ENCODE measurements at regions not wholly inside any gene's neighbourhood (a gene's known extent, or its start where the extent isn't known, plus 50 kb on each side); places are given as distances from the start of the nearest gene placed in this dataset.
A peak's percentile ranks its signal among the peaks of the same experiment; 100 is the strongest.
"Not testable (repeated sequence)": the region's sequence is repeated elsewhere in the genome, so short reads cannot be mapped to it uniquely, and the experiment has no call there.

DNA sequence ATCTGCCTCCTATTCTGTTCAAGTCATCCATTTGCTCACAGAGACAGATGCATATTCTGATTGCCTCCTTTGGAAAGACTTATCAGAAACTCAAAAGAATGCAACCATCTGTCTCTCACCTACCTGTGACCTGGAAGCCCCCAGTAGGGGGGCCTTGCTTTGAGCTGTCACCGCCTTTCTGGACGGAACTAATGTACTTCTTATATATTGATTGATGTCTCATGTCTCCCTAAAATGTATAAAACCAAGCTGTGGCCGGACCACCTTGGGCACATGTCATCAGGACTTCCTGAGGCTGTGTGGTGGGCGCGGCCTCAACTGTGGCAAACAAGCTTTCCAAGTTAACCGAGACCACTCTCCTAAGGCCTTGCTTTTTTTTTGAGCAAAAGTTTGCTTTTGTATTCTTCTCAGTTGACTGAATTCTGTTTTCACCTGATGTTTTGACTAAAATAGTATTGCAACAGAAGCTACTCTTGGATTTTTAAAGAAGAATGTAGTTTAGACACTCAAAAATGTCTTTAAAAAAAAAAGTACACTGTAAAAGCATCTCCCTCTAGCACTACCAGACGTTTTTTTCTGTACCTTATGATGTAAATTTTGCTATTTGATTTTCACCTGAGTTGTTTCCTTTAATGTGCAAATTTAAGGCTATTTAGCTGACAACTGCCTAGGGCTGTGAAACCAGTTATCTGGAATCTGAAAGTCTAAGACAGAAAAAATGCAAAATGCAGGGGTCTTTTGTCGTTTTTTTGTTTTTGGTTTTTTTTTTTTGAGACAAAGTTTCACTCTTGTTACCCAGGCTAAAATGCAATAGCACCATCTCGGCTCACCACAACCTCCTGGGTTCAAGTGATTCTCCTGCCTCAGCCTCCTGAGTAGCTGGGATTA, 298.8 kb upstream of the SGCG start:
- not testable (repeated sequence) for DNase-seq (ENCODE audit: low read depth in 2 of 2)

DNA sequence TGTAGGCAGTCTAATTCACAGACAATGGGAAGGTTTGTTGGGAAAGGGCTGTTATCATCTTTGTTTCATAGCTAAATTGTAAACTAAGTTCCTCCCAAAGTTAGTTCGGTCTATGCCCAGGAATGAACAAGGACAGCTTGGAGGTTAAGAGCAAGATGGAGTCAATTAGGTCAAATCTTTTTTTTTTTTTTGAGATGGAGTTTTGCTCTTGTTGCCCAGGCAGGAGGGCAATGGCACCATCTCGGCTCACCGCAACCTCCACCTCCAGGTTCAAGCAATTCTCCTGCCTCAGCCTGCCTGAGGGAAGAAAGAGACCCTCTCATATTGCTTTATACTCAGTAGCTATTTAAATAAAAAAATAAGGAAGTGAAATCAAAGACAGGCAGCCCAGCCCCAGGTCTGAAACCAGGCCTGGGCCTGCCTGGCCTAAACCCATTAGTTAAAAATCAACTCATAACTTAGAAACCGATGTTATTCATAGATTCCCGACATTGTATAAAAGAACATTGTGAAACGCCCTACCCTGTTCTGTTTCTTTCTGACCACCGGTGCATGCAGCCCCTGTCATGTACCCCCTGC, 297.4 kb upstream of the SGCG start:
- DNase-seq (ENCODE audit: low read depth in 2 of 2) = no peak

DNA sequence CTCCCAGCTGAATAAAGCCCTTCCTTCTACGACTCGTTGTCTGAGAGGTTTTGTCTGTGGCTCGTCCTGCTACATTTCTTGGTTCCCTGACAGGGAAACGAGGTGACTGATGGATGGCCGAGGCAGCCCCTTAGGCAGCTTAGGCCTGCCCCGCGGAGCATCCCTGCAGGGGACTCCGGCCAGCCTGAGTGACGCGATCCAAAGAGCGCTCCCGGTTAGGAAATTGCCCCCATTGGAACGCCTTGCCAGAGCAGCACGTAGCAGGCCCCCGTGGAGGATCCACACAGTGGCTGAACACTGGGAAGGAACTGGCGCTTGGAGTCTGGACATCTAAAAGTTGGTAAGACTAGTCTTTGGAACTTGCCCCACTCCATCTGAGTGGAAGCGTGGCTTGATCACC, 296.8 kb upstream of the SGCG start:
- no peak for DNase-seq (ENCODE audit: low read depth in 2 of 2)

DNA sequence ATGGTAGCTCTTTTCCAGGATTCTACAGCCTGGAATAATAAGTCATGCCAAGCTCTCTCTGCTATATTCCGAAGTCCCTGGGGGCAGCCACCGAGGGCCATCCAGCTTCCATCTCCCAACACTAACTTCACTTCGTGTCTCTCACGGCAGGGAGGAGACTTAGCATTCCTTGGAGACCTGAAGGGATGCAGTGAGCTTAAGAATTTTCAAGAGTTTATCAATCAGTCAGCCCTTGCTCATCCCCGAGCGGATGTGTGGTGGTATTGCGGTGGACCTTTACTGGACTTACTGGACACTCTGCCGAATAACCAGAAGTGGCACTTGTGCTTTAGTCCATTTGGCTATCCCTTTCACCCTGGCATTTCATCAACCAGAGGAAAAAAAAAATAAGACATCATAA, 294.7 kb upstream of the SGCG start:
- DNase-seq (ENCODE audit: low read depth in 2 of 2) = not testable (repeated sequence)

DNA sequence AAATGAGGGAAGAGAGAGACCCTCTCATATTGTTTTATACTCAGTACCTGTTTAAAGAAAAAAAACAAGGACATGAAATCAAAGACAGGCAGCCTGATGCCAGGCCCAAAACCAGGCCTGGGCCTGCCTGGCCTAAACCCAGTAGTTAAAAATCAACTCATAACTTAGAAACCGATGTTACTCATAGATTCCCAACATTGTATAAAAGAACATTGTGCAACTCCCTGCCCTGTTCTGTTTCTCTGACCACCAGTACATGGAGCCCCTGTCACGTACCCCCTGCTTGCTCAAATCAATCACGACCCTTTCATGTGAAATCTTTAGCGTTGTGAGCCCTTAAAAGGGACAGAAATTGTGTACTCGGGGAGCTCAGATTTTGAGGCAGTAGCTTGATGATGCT, 291.4 kb upstream of the SGCG start:
- not testable (repeated sequence) for DNase-seq (ENCODE audit: low read depth in 2 of 2)

DNA sequence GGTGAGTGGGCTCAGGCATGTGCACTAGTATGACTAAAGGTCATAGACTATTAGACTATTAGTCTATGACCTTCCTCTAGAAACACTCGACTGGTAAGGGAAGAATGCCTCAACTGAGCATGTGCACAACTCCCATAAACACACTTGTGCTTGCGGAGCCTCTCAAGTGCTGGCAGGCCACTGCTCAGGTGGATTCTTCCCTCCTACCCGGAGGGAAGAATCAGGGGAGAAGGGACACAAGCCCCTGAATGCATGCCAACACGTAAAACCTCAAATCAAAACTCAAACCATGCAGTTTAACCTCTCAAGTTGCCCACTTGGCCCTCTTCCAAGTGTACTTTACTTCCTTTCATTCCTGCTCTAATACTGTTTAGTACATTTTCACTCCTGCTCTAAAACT, 287.6 kb upstream of the SGCG start:
- DNase-seq (ENCODE audit: low read depth in 2 of 2) = no peak

DNA sequence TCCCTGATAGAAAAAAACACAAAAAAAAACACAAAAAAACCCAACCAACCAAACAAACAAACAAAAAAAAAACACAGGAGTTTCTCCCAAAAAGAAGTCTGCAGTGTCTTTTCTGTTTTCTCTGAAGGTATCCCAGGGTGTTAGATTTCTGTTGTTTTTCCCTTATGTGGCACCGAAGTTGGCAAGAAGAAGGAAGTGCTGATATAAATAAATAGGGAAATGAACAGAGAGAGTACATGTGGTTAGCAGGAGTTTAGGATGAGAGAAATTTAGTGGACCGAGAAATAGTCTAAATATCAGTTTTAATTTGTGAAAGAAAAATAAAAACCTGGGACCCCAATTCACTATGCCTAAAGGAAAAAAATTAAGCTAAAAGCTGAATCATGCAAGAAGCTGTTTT, 287.0 kb upstream of the SGCG start:
- no peak for DNase-seq (ENCODE audit: low read depth in 2 of 2)

DNA sequence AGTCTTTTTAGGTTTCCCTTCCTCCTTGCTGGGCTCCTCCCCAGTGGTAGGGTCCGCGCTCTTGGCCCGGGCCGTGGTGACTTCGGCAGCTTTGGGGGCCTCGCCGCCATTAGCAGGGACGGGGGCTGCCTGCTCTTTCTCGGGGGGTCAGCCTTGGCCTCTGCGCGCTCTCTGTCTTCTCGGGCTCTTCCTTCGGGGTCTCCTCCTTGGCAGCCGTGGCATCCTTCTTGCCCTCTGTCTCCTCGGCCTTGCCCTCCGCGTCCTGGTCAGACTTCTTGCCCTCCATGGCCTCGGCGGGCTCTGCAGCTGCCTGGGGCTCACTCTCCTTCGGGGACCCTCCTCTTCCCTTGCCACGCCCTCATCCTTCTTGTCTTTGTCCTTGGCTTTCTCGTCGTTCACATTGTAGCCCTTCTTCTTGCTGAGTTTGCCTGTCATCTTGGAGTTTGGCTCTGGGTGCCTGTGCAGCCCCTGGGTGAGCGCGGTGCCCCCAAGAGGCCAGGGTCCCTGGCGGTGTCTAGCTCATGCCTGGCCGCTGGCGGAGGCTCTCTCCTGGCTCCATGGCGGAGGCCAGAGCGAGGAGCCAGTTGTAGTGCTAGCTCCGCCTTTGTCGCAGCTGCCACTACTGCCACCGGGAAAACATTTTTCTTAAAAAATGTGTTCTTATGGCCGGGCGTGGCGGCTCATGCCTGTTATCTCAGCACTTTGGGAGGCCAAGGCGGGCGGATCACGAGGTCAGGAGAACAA, 283.0 kb upstream of the SGCG start:
- no peak for DNase-seq (ENCODE audit: low read depth in 2 of 2)

DNA sequence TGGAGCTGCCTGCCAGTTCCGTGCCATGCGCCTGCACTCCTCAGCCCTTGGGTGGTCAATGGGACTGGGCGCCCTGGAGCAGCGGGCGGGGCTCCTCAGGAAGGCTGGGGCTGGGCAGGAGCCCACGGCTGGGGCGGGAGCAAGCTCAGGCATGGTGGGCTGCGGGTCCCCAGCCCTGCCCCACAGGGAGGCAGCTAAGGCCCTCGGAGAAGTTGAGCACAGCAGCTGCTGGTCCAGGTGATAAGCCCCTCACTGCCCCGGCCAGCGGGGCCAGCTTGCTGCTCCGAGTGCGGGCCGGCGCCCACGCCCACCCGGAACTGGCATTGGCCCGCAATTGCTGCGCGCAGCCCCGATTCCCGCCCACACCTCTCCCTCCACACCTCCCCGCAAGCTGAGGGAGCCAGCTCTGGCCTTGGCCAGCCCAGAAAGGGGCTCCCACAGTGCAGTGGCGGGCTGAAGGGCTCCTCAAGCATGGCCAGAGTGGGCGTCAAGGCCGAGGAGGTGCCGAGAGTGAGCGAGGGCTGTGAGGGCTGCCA, 280.3 kb upstream of the SGCG start:
- DNase-seq (ENCODE audit: low read depth in 2 of 2) = not testable (repeated sequence)

DNA sequence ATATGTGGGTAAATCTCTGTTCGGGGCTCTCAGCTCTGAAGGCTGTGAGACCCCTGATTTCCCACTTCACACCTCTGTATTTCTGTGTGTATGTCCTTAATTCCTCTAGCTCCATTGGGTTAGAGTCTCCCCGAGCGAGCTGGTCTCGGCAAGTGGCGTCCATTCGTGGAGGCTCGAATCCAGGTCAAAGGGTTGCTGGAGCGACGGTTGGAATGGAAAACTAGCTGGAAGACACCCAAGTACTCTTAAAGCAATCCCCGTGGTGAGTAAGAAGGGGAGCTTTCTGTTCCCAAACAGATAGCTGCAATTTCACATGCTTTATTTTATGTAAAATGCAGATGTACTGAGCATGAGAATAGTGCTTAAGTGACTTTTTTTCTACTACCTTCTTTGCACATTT, 277.5 kb upstream of the SGCG start:
- no peak for DNase-seq (ENCODE audit: low read depth in 2 of 2)

DNA sequence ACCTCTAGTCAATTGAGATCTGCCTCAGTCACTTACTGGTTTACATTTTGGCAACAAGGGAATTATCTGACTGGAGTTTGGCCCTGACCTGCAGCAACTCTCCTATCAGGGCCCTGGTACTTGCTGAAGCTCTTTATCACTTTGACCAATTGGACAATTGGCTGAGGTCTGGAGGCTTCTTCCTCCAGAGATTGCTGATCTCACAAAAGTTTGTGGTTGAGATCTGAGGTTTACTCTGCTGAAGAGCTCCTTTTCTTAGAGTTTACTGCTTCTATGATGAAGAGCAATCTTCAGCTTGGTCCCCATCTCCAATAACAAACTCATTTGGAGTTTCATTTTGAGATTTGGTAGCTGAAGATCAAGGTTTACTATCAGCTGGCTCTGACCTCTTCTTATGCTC, 276.9 kb upstream of the SGCG start:
- no peak for DNase-seq (ENCODE audit: low read depth in 2 of 2)

DNA sequence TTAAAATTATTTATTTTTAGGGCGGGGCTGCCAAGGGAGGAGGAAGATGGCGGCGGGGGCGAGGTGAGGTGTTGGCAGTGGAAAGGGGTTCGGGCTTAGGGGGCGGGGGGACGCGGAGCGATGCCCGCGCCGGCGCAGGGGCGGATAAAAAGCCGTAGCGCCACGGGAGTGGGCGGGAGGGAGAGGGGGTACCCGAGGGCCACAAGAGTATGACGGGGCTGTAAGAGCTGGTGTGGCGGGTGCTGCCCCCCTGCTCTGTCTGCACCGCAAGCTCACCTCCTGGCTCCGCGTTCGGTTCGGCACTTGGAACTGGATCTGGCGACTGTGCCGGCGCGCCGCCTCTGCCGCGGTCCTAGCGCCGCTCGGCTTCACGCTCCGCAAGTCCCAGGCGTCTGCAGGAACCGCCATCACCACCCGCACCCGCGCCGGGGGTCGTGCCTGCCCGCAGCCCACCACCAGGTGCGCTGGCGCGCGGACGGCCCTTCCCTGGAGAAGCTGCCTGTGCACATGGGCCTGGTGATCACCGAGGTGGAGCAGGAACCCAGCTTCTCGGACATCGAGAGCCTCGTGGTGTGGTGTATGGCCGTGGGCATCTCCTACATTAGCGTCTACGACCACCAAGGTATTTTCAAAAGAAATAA, 265.2 kb upstream of the SGCG start:
- DNase-seq (ENCODE audit: low read depth in 2 of 2) = peak; percentile 0 to 16

DNA sequence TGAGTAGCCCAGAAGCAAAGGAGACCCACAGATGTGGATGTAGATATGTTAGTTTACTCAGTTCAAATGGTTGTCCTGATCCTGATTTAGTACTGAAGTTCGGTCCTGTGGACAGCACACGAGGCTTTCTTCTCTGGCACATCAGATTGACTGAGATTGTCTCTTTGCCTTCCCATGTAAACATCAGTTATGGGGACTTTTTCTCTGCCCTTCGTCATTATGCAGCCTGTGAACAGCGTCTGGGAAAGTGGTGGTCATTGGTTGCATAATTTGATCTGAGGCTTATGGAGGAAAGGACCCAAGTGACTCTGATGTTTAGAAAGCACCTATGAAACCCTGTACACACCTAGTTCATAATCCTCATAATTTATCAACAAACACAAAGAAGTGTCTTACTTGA, 264.5 kb upstream of the SGCG start:
- not testable (repeated sequence) for DNase-seq (ENCODE audit: low read depth in 2 of 2)

DNA sequence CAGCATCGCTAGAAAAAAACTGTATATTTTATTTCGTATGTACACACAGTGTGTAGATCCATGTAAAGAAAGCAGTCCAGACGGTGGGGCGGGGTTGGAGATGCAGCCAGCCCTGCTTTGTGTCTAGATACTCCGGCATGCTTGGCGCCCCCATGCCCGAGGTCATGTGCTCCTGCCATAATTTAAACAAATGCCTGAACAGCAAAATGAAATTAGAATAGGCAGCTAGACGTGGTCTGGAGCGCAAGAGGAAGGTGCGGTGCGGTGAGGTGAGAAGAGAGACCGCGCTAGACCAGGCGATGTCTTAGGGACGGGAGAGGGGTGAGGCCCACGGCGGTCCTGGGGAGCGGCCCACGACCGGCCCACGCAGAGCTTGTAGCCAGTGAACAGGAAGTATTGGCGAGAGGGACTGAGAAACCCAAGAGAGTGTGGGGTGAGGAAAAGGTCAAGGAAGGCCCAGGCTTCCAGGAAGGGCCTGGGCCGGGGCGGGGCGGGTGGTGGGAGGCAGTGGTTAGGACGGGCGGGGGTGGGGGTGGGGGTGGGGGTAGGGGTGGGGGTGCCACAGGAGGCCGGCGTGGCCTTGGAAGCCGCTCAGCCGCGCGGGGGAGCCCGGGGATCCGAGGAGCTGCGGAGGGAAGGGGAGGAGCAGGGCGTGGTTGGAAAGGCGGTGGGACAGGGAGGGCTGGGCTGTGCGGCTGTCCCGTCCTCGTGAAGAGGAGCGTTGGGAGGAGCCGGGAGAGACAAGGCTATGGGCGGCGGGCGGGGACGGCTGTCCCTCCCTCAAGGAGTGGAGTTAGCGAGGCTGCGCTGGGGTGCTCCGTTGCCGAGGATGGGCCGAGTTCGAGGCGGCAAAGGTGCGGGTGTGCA, 254.7 kb upstream of the SGCG start:
- DNase-seq (ENCODE audit: low read depth in 2 of 2) = no peak

DNA sequence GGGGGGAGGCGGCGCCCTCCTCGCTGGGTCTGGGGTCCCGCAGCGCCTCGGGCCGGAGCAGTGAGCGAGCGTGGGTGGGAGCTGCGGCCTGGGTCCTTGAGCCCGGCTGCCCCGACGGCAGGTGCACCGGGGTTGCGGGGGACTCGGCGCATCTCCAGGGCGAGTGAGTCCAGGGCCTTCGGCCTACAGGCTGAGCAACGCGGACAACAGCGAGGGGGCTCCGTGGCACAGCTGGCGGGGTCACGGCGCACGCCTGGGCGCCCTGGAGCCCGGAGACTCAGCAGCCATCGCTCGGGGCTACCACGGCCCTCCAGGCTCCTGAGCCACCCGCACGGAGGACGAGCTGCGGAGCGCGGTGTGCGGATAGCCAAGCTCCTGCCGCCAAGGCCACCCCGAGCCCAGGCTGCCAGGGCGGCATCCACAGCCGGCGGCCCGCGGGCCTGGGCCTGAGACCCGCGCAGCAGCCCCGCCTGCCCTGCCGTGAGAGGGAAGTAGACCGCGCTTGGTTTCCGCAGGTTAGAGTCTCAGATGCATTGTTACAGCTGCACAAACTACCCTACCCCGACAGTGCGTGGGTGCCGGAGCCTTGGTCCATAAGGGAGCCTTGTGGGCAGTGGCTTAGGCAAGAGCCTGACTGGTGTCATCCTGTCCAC, 253.9 kb upstream of the SGCG start:
- DNase-seq (ENCODE audit: low read depth in 2 of 2) = no peak

DNA sequence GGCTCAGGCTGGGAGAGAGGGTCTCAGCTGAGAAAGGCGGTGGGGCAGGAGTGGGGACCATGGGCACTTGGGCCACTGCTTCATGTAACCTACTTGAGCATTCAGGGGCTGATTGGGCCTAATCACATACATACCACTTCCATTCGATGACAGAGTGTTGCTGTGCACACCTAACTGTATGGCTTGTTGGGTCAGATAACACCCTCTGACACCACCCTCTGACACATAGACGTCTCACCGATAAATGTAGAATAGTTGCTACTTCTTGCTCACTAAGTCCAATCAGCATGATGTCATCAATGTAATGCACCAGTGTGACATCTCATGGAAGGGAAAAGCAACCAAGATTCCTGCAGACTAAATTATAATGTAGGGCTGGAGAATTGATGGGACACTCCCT, 252.9 kb upstream of the SGCG start:
- not testable (repeated sequence) for DNase-seq (ENCODE audit: low read depth in 2 of 2)

DNA sequence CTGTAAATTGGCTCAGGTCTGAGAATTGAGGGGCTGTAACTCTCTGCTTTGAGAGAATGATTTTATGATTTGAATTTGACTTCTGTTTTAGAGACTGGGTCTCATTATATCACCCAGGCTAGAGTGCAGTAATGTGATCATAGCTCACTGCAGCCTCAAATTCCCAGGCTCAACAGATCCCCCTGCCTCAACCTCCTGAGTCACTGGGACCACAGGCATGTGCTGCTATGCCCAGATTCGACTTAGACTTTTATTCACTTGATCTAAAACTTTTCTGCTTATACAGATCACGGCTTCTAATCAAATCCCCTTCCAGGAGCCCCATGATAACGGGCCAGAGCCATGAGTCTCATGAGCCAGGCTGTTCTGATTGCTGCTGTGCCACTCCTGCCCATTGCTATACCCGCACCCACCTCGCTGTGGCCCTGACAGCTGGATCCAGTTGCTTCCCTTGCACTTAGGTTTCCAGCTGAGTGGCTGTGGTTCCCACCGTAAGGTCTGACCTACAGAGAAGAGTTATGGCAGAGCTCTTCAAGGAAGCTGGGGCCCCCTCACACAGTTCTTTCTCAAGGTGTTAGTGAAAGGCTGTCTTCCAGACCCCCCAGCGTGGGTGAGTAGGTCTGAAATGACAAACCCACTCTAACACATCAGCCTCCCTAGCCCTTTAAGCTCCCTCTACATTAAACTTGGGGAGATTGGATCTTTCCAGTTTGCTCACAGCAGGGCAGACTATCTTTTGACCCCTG, 251.2 kb upstream of the SGCG start:
- no peak for DNase-seq (ENCODE audit: low read depth in 2 of 2)

DNA sequence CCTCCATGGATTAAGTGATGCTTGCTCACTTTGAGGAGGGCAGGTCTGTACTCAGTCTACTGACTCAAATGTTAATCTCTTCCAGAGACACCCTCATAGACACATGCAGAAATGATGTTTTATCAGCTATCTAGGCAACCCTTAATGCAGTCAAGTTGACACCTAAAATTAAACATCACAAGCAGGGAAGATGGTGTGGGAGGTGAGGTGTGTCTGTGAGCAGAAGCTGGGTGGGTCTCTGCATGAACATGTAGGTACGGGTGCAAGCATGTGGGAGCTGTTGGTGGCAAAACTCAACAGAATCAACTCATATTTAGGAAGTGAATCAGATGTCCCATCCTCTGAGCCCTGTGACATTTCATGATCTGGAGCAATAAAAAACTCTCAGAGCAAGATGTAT, 249.2 kb upstream of the SGCG start:
- no peak for DNase-seq (ENCODE audit: low read depth in 2 of 2)

DNA sequence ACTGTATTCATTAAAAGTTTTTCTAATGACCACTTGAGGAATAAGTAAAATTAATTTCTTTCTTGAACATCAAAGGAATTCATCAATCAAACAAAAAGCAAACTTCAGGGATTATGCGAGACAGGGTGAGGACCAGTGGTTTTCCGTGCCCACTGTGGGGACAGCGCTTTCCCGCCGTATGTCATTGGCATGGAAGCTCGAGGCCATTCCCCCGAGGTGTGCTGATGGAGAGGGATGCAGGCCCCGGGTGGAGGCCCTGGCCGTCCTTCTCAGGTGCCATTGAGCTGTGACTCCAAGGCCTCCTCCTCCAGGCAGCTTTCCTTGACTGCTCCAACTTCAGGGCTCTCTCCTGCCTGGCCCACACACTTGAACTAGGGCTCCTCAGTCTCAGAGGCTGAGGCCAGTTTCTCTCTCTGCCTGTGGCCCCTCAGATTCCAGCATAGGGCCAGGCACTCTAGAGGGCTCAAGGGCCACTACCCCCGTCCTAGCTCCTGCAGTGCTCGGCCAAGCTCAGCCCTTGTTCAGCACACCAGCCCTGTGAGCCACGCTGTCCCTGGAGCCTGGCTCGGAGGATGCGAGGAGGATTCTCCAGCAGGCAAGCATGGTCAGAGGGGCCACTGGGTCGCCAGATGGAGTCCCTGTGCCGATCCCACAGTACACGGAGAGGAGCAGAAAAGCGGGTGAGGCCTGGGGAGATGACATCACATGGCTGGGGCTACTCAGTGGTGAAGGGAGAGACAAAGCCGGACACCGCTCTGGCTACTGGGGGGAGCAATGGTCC, 248.0 kb upstream of the SGCG start:
- not testable (repeated sequence) for DNase-seq (ENCODE audit: low read depth in 2 of 2)

All from lung microvascular endothelial cell (primary cell).